ENCODE measurements at regions not wholly inside any gene's neighbourhood (a gene's known extent, or its start where the extent isn't known, plus 50 kb on each side); places are given as distances from the start of the nearest gene placed in this dataset.

GRCh38 chr2:43131051-43131889 lies 95.1 kb downstream of the ZFP36L2 start:
- H3K4me2 ChIP-seq (ENCODE audit: low read length), result no peak overlapping the region
- H3K79me2 ChIP-seq, result no peaks in the 10 kb centered on the region
- H3K9me3 ChIP-seq (ENCODE audit: control insufficient read depth, low read length), result no peaks in the 10 kb centered on the region
- TF ChIP-seq CTCF (IDR thresholded peaks at IDR 0.05), result peak; percentile 29
- H2AFZ ChIP-seq, result no peak overlapping the region
- no peaks in the 10 kb centered on the region for H3K27me3 ChIP-seq (ENCODE audit: control insufficient read depth, insufficient read depth, low read length)
- H3K27ac ChIP-seq, result peak overlapping the region; percentile 9
- no peak overlapping the region for H3K9ac ChIP-seq
- no peak overlapping the region for H3K4me3 ChIP-seq (ENCODE audit: low read depth, low read length)
- no peaks in the 10 kb centered on the region for H3K4me1 ChIP-seq
- no peaks in the 10 kb centered on the region for H3K36me3 ChIP-seq (ENCODE audit: control insufficient read depth, insufficient read depth, low read length)

GRCh38 chr2:43130548-43130875 lies 95.9 kb downstream of the ZFP36L2 start:
- TF ChIP-seq CTCF (IDR thresholded peaks at IDR 0.05), result no peak
- Histone ChIP-seq H3K27me3 (ENCODE audit: control insufficient read depth, insufficient read depth, low read length) (no peaks in the 10 kb centered on the region), H3K27ac (peak overlapping the region; percentile 17), H3K79me2 (no peaks in the 10 kb centered on the region), H2AFZ (no peak overlapping the region), H3K9ac (no peak overlapping the region), H3K9me3 (ENCODE audit: control insufficient read depth, low read length) (no peaks in the 10 kb centered on the region), H3K4me2 (ENCODE audit: low read length) (no peak overlapping the region), H3K4me1 (no peaks in the 10 kb centered on the region), H3K36me3 (ENCODE audit: control insufficient read depth, insufficient read depth, low read length) (no peaks in the 10 kb centered on the region), H3K4me3 (ENCODE audit: low read depth, low read length) (no peak overlapping the region)

GRCh38 chr2:43129676-43130547 lies 96.5 kb downstream of the ZFP36L2 start:
- H2AFZ ChIP-seq, result no peak overlapping the region
- no peaks in the 10 kb centered on the region for H3K79me2 ChIP-seq
- H3K4me2 ChIP-seq (ENCODE audit: low read length), result no peak overlapping the region
- no peak overlapping the region for H3K9ac ChIP-seq
- H3K36me3 ChIP-seq (ENCODE audit: control insufficient read depth, insufficient read depth, low read length), result no peaks in the 10 kb centered on the region
- no peaks in the 10 kb centered on the region for H3K4me1 ChIP-seq
- H3K9me3 ChIP-seq (ENCODE audit: control insufficient read depth, low read length), result no peaks in the 10 kb centered on the region
- H3K27me3 ChIP-seq (ENCODE audit: control insufficient read depth, insufficient read depth, low read length), result no peaks in the 10 kb centered on the region
- TF ChIP-seq CTCF (IDR thresholded peaks at IDR 0.05), result no peak
- peak overlapping the region; percentile 17 for H3K27ac ChIP-seq
- no peak overlapping the region for H3K4me3 ChIP-seq (ENCODE audit: low read depth, low read length)

GRCh38 chr2:43128559-43128955 lies 97.8 kb downstream of the ZFP36L2 start:
- no peak overlapping the region for H3K27ac ChIP-seq

More at GRCh38 chr2:43128559-43128955, 97.8 kb downstream of the ZFP36L2 start:
- no peak overlapping the region for H2AFZ ChIP-seq
- H3K4me1 ChIP-seq, result no peaks in the 10 kb centered on the region
- no peak overlapping the region for H3K4me3 ChIP-seq (ENCODE audit: low read depth, low read length)
- no peaks in the 10 kb centered on the region for H3K9me3 ChIP-seq (ENCODE audit: control insufficient read depth, low read length)
- no peaks in the 10 kb centered on the region for H3K36me3 ChIP-seq (ENCODE audit: control insufficient read depth, insufficient read depth, low read length)
- H3K4me2 ChIP-seq (ENCODE audit: low read length), result no peak overlapping the region
- no peaks in the 10 kb centered on the region for H3K27me3 ChIP-seq (ENCODE audit: control insufficient read depth, insufficient read depth, low read length)
- TF ChIP-seq CTCF (IDR thresholded peaks at IDR 0.05), result no peak
- no peak overlapping the region for H3K9ac ChIP-seq
- H3K79me2 ChIP-seq, result no peaks in the 10 kb centered on the region

All from parathyroid adenoma (tissue), 2 donors.